Spleen (tissue), 11 donors: ENCODE measurements at regions not wholly inside any gene's neighbourhood (a gene's known extent, or its start where the extent isn't known, plus 50 kb on each side); places are given as distances from the start of the nearest gene placed in this dataset.

Source experiments
- DNase-seq: peaks from one replicate; pipeline ENCODE4 v3.0.0-alpha.2; 2020
- H3K27ac ChIP-seq, 8 donors: fragments of 200-600 bp; sonication (generic) in 7 of 8; 1 replicate in 4 of 8; 2 replicates in 4 of 8; pipeline versions ENCODE4 v1.5.0 to v1.8.0; 2016 to 2021; ENCODE audit warnings: inconsistent platforms in 4 of 8, mild to moderate bottlenecking in 4 of 8, moderate library complexity in 1 of 8
- H3K27me3 ChIP-seq, 7 donors: fragments of 200-600 bp; sonication (generic) in 6 of 7; replicated peaks in 1 of 7; 1 replicate in 4 of 7; 2 replicates in 3 of 7; pipeline versions ENCODE4 v1.5.0 to v1.8.0; 2016 to 2021; ENCODE audit warnings: inconsistent platforms in 3 of 7, mild to moderate bottlenecking in 1 of 7
- H3K36me3 ChIP-seq, 6 donors: fragments of 200-600 bp; sonication (generic) in 5 of 6; 1 replicate in 4 of 6; 2 replicates in 2 of 6; pipeline versions ENCODE4 v1.5.0 to v1.8.0; 2016 to 2021; ENCODE audit warnings: inconsistent platforms in 2 of 6
- H3K4me1 ChIP-seq, 6 donors: fragments of 200-600 bp; sonication (generic) in 5 of 6; 1 replicate in 3 of 6; 2 replicates in 3 of 6; pipeline versions ENCODE4 v1.5.0 to v1.8.0; 2016 to 2021; ENCODE audit warnings: inconsistent platforms in 3 of 6
- H3K4me3 ChIP-seq, 8 donors: fragments of 200-600 bp; sonication (generic) in 7 of 8; 1 replicate in 4 of 8; 2 replicates in 4 of 8; pipeline versions ENCODE4 v1.5.0 to v1.8.0; 2016 to 2021; ENCODE audit warnings: inconsistent platforms in 4 of 8, mild to moderate bottlenecking in 4 of 8, moderate library complexity in 2 of 8
- H3K9me3 ChIP-seq, 8 donors: fragments of 200-600 bp; sonication (generic) in 7 of 8; 1 replicate in 4 of 8; 2 replicates in 4 of 8; pipeline versions ENCODE4 v1.5.0 to v1.8.0; 2016 to 2021; ENCODE audit warnings: inconsistent platforms in 4 of 8
- POLR2A ChIP-seq, 3 donors: fragments of 450-650 bp; IDR thresholded peaks; one replicate each; pipeline ENCODE4 v1.5.1; 2017; ENCODE audit warnings: antibody characterized with exemption in 3 of 3, mild to moderate bottlenecking in 1 of 3
- POLR2AphosphoS5 ChIP-seq, 3 donors: sonication (generic); formaldehyde crosslinking; IDR thresholded peaks; one replicate each; pipeline ENCODE4 v1.5.1; 2017; ENCODE audit warnings: antibody characterized with exemption in 3 of 3
- WGBS, 5 donors: extraction: QIAGEN DNeasy Blood & Tissue Kit in 3 of 5; methylation state at CpG; one replicate each; pipeline versions ENCODE4 v1.1.5 to v1.1.7; 2013 to 2018; 5-methylcytosine and 5-hydroxymethylcytosine counted together
- intact Hi-C: fragments of 100-400 bp; cut with DNase I; formaldehyde crosslinking; loops from one replicate; pipeline ENCODE4 v1.15.0; 2023; ENCODE audit warnings: low total_unique reads
- TF ChIP-seq, protein P1 (sequence below), 11 experiments: fragments of 200-600 bp in 7 of 11; fragments of 450-650 bp in 4 of 11; sonication (generic) in 4 of 11; IDR thresholded peaks in 8 of 11; conservative IDR thresholded peaks in 3 of 11; 1 replicate in 7 of 11; 2 replicates in 4 of 11; pipeline versions ENCODE4 v1.4.0 to v1.8.0; 2016 to 2021; ENCODE audit warnings: antibody characterized with exemption in 11 of 11, inconsistent platforms in 4 of 11, mild to moderate bottlenecking in 1 of 11
- donor health status: healthy with polysubstance abuse.
- donor health status: DM: no; HTN: no; CAD: no; lungs with moderate emphysema.
- donor health status: DM: no; HTN: no; CAD: no.
- donor health status: Bipolar disorder and iron deficiency.
- donor health status: healthy.
- donor health status: DM: no; HTN: no; CAD: no.
- donor health status: DM: yes; HTN: yes; CAD: no.

DNA sequence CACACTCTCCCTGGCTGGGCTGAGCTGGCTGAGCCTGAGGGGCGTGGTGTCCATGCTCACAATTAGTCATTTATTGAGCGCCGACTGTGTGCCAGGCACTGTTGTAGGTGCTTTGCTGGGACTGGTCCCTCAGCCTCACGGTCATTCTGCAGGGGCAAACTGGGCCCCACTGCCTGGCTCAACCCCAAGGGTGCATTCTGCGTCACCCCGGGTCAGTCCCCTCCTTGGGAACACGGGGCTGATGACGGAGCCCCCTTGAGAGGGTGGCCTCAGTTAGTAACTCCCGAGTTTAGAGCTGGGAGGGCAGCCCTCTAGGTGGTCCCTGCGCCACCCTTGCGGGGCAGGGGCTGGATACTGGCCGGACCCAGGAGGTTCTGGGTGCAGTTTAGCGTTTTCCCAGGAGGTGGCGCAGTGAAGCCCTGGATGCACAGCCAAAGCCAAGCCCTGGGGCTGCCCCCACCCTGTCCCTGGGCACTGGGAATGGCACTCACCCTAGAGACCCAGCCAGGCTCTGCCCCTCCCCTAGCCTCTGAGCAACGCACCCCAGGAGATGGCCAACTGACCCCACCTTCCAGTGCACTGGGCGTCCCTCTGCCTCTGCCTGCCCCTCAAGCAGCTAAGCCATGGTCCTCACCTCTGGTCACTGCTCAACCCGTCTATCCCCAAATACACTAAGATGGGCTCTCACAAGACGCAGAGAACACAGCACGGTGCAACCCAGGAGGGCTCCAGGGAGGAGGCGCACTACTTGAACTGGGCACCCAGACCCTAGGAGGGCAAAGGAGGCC is 243.2 kb upstream of the GSE1 start:
- TF ChIP-seq POLR2AphosphoS5 (IDR thresholded peaks at IDR 0.05): no peak
- TF ChIP-seq, protein P1, sequence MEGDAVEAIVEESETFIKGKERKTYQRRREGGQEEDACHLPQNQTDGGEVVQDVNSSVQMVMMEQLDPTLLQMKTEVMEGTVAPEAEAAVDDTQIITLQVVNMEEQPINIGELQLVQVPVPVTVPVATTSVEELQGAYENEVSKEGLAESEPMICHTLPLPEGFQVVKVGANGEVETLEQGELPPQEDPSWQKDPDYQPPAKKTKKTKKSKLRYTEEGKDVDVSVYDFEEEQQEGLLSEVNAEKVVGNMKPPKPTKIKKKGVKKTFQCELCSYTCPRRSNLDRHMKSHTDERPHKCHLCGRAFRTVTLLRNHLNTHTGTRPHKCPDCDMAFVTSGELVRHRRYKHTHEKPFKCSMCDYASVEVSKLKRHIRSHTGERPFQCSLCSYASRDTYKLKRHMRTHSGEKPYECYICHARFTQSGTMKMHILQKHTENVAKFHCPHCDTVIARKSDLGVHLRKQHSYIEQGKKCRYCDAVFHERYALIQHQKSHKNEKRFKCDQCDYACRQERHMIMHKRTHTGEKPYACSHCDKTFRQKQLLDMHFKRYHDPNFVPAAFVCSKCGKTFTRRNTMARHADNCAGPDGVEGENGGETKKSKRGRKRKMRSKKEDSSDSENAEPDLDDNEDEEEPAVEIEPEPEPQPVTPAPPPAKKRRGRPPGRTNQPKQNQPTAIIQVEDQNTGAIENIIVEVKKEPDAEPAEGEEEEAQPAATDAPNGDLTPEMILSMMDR (IDR thresholded peaks at IDR 0.05 in 8 of 11, conservative IDR thresholded peaks at IDR 0.05 in 3 of 11): peak in 9 of 11 experiments; percentile 32 to 80 (median 66)
- H3K4me3 ChIP-seq: no peak overlapping the region
- DNase-seq: no peak
- H3K27ac ChIP-seq: peak overlapping the region in 2 of 8 donors; percentile 18 to 34
- H3K9me3 ChIP-seq: no peaks in the 10 kb centered on the region
- intact Hi-C loops: no loop called here
- 58 to 70% (median 63%) methylated on average over 10 to 20 of the region's 20 CpGs for WGBS, 5 donors
- H3K27me3 ChIP-seq: peaks cover 0 to 15% (median 0%) of the 10 kb centered on the region in 7 donors
- H3K4me1 ChIP-seq: peaks cover 0 to 66% (median 26%) of the 10 kb centered on the region in 6 donors
- H3K36me3 ChIP-seq: no peaks in the 10 kb centered on the region

DNA sequence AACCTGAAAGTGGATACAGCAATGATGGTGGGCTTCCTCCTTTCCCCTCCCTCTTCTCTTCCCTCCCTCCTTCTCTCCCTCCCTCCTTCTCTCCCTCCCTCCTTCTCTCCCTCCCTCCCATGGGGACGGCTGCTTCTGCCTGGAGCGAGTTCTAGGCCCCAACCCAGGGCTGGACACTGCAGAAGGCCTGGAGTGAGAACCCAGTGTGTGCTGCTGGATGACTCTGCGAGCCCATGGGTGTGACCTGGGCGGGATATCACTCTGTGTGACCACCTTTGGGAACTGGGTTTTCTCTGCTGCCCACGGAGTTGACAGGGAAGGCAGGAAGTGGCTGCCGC is 242.6 kb upstream of the GSE1 start:
- TF ChIP-seq POLR2A (IDR thresholded peaks at IDR 0.05) (no peak), POLR2AphosphoS5 (IDR thresholded peaks at IDR 0.05) (no peak)
- TF ChIP-seq, protein P1 (IDR thresholded peaks at IDR 0.05 in 8 of 11, conservative IDR thresholded peaks at IDR 0.05 in 3 of 11): no peak
- H3K4me3 ChIP-seq: no peak overlapping the region
- H3K27ac ChIP-seq: peak overlapping the region in 4 of 8 donors; percentile 4 to 34 (median 20)
- 58 to 72% (median 66%) methylated on average over 5 to 6 of the region's 6 CpGs for WGBS, 5 donors
- H3K4me1 ChIP-seq: peaks cover 0 to 60% (median 26%) of the 10 kb centered on the region in 6 donors
- DNase-seq: no peak
- H3K36me3 ChIP-seq: no peaks in the 10 kb centered on the region
- intact Hi-C loops: no loop called here
- H3K9me3 ChIP-seq: no peaks in the 10 kb centered on the region
- H3K27me3 ChIP-seq: peaks cover 0 to 15% (median 0%) of the 10 kb centered on the region in 7 donors

DNA sequence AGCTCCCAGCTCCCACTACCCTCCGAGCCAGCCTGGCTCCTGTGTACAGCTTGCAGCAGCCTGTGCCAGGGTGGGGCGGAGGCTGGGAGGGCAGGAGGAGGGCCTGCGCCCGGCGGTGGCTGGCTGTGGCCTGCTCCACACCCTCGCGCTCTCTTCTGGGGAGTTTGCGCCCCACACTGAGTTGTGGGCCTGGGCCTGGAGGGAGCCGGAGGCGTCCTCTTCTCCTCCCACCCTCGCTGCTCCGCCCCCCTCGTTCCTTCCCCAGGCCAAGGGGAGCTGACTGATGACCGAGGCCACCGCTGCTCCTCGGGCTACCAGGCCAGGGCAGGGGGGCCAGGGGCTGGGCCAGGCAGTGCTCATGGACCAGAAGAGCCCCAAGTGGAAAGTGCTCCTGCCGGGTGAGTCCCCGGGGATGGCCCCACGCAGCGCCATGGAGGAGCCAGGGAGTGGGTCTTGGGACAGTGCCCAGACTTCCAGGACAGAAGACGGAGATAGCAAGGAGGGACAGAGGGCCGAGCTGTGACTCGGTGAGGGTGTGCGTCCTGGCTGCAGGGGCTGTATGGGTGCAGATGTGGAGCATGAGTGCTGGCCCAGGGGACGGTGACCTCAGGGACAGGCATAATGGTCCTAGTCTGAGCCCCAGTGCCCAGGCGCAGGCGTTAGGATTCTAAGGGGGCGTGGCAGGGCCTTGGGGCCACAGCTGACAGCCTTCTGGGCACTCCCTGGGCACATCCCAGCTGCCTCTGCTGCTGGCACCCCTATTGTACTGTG is 242.1 kb upstream of the GSE1 start:
- no peak overlapping the region for H3K4me3 ChIP-seq
- peaks cover 0 to 59% (median 26%) of the 10 kb centered on the region in 6 donors for H3K4me1 ChIP-seq
- intact Hi-C loops: no loop called here

More for the DNA sequence above, 242.1 kb upstream of the GSE1 start:
- WGBS, 5 donors: 61 to 81% (median 72%) methylated on average over 13 to 28 of the region's 28 CpGs
- peak in 1 of 3 donors; percentile 38 for TF ChIP-seq POLR2AphosphoS5 (IDR thresholded peaks at IDR 0.05)
- TF ChIP-seq, protein P1 (IDR thresholded peaks at IDR 0.05 in 8 of 11, conservative IDR thresholded peaks at IDR 0.05 in 3 of 11): no peak
- DNase-seq: no peak
- Histone ChIP-seq H3K9me3 (no peaks in the 10 kb centered on the region), H3K36me3 (no peaks in the 10 kb centered on the region), H3K27me3 (peaks cover 0 to 13% (median 0%) of the 10 kb centered on the region in 7 donors), H3K27ac (peak overlapping the region in 5 of 8 donors; percentile 4 to 34 (median 18))
